ENCODE measurements at regions not wholly inside any gene's neighbourhood (a gene's known extent, or its start where the extent isn't known, plus 50 kb on each side); places are given as distances from the start of the nearest gene placed in this dataset.

- no peak for TF ChIP-seq CTCF (IDR thresholded peaks at IDR 0.05; ENCODE audit: insufficient read depth, low read length)
- TF ChIP-seq GABPA (IDR thresholded peaks at IDR 0.05; ENCODE audit: low read depth), result no peak
Observed at GRCh38 chr13:34276764-34277163, 458.8 kb downstream of the RFC3 start.

Measured in HL-60 (cell line).